HG03196 (cell line): ENCODE measurements at regions not wholly inside any gene's neighbourhood (a gene's known extent, or its start where the extent isn't known, plus 50 kb on each side); places are given as distances from the start of the nearest gene placed in this dataset.

Source experiments
- ATAC-seq: cut with Tn5 transposase; IDR thresholded peaks from one replicate; pipeline ENCODE4 v1.9.1; 2021; ENCODE audit not compliant: unreplicated experiment

GRCh38 chr9:108565651-108566378, 290.0 kb downstream of the ACTL7B start:
- no peak for ATAC-seq

- no peak for ATAC-seq
These were observed 293.6 kb downstream of the ACTL7B start for GRCh38 chr9:108562176-108562575.

GRCh38 chr9:108559432-108559831, 296.4 kb downstream of the ACTL7B start:
- no peak for ATAC-seq

GRCh38 chr9:108554831-108555230, 301.0 kb downstream of the ACTL7B start:
- ATAC-seq, result no peak

GRCh38 chr9:108553111-108553635, 302.6 kb downstream of the ACTL7B start:
- no peak for ATAC-seq

GRCh38 chr9:108552459-108553040, 303.2 kb downstream of the ACTL7B start:
- ATAC-seq, result no peak

- ATAC-seq, result no peak
These were observed 304.6 kb downstream of the ACTL7B start for GRCh38 chr9:108551030-108551841.

GRCh38 chr9:108550106-108550505, 305.7 kb downstream of the ACTL7B start:
- no peak for ATAC-seq

GRCh38 chr9:108549184-108549583, 306.6 kb downstream of the ACTL7B start:
- no peak for ATAC-seq

GRCh38 chr9:108547411-108548135, 308.2 kb downstream of the ACTL7B start:
- ATAC-seq, result no peak

GRCh38 chr9:108546215-108546614, 309.6 kb downstream of the ACTL7B start:
- ATAC-seq, result no peak

- ATAC-seq, result no peak
These were observed 310.4 kb downstream of the ACTL7B start for GRCh38 chr9:108545436-108545835.

GRCh38 chr9:108544866-108545265, 310.9 kb downstream of the ACTL7B start:
- ATAC-seq, result no peak

- ATAC-seq, result no peak
These were observed 312.5 kb downstream of the ACTL7B start for GRCh38 chr9:108543251-108543778.

GRCh38 chr9:108537756-108538155, 318.0 kb downstream of the ACTL7B start:
- ATAC-seq, result no peak

- no peak for ATAC-seq
These were observed 318.8 kb downstream of the ACTL7B start for GRCh38 chr9:108536836-108537601.

- ATAC-seq, result peak; percentile 61
These were observed 320.3 kb downstream of the ACTL7B start for GRCh38 chr9:108535526-108535925.

GRCh38 chr9:108534741-108535140, 321.0 kb downstream of the ACTL7B start:
- ATAC-seq, result no peak

GRCh38 chr9:108530141-108530540, 325.6 kb downstream of the ACTL7B start:
- ATAC-seq, result no peak

- ATAC-seq, result no peak
These were observed 327.6 kb downstream of the ACTL7B start for GRCh38 chr9:108528231-108528630.
